H1 (cell line): ENCODE measurements at regions not wholly inside any gene's neighbourhood (a gene's known extent, or its start where the extent isn't known, plus 50 kb on each side); places are given as distances from the start of the nearest gene placed in this dataset.

Experiments
- CTCF ChIA-PET: fragments of 300-600 bp; sonication (Branson Sonifier 250); formaldehyde crosslinking; loops from one replicate; lab custom pipeline; 2021; ENCODE audit not compliant: partially characterized antibody; lab: Charles Lee
- POLR2A ChIA-PET: fragments of 300-600 bp; sonication (Branson Sonifier 250); formaldehyde crosslinking; loops from one replicate; lab custom pipeline; 2021; ENCODE audit warnings: inconsistent platforms; ENCODE audit not compliant: partially characterized antibody; lab: Charles Lee
- DNase-seq, 2 experiments: peaks; one replicate each; pipeline versions ENCODE4 v3.0.0 to v3.0.0-alpha.2; 2010 to 2022; ENCODE audit warnings: low spot score in 2 of 2, low read depth in 1 of 2, mixed read lengths in 1 of 2
- FAIRE-seq: peaks from 2 replicates; lab custom pipeline; 2011; peaks lifted over from hg19 to GRCh38; lab: Jason Lieb, UNC
- H2AFZ ChIP-seq: 2 replicates; pipeline ENCODE4 v1.8.1; 2012; ENCODE audit warnings: low read length, inconsistent platforms
- H2AK5ac ChIP-seq: 2 replicates; pipeline ENCODE4 v1.6.1; 2013; ENCODE audit warnings: low read depth, low read length
- H2BK120ac ChIP-seq: replicated peaks from 2 replicates; pipeline ENCODE3; 2013; ENCODE audit warnings: low read depth, low read length, inconsistent platforms
- H2BK12ac ChIP-seq: 2 replicates; pipeline ENCODE4 v1.6.1; 2013; ENCODE audit warnings: low read depth, low read length
- H2BK15ac ChIP-seq: 2 replicates; pipeline ENCODE4 v1.6.1; 2013; ENCODE audit warnings: low read length
- H2BK20ac ChIP-seq: 2 replicates; pipeline ENCODE4 v1.6.1; 2013; ENCODE audit warnings: low read length
- H2BK5ac ChIP-seq: 2 replicates; pipeline ENCODE4 v1.6.1; 2013; ENCODE audit warnings: low read depth, low read length
- H3K14ac ChIP-seq: 2 replicates; pipeline ENCODE4 v1.6.1; 2013; ENCODE audit warnings: inconsistent platforms; ENCODE audit not compliant: insufficient read length
- H3K18ac ChIP-seq: 2 replicates; pipeline ENCODE4 v1.6.1; 2013; ENCODE audit warnings: low read length; ENCODE audit errors: extremely low read depth
- H3K23ac ChIP-seq: 2 replicates; pipeline ENCODE4 v1.6.1; 2013; ENCODE audit warnings: inconsistent platforms; ENCODE audit not compliant: insufficient read length
- H3K23me2 ChIP-seq: 2 replicates; pipeline ENCODE4 v1.6.1; 2013; ENCODE audit warnings: low read depth, low read length
- H3K27ac ChIP-seq: 2 replicates; pipeline ENCODE4 v1.6.1; 2011; ENCODE audit warnings: low read depth, low read length, inconsistent platforms
- H3K27me3 ChIP-seq, 4 experiments: replicated peaks in 1 of 4; 1 replicate in 1 of 4; 2 replicates in 3 of 4; pipeline versions ENCODE4 v1.6.1 to v1.8.1; 2011 to 2013; ENCODE audit warnings: low read length in 3 of 4, mild to moderate bottlenecking in 3 of 4, inconsistent platforms in 2 of 4, mixed read lengths in 2 of 4, moderate library complexity in 1 of 4; ENCODE audit not compliant: control insufficient read depth in 3 of 4, insufficient read depth in 3 of 4; ENCODE audit errors: extremely low read depth in 1 of 4
- H3K36me3 ChIP-seq, 4 experiments: 2 replicates each; pipeline versions ENCODE4 v1.6.1 to v1.8.1; 2011 to 2013; ENCODE audit warnings: mild to moderate bottlenecking in 4 of 4, low read length in 3 of 4, moderate library complexity in 2 of 4, control low read depth in 1 of 4, inconsistent platforms in 1 of 4; ENCODE audit not compliant: insufficient read depth in 4 of 4, control insufficient read depth in 2 of 4
- H3K4ac ChIP-seq: replicated peaks from 2 replicates; pipeline ENCODE3; 2013; ENCODE audit warnings: low read length, low read depth, mixed read lengths, inconsistent platforms; ENCODE audit not compliant: insufficient read length
- H3K4me1 ChIP-seq, 4 experiments: replicated peaks in 1 of 4; 1 replicate in 1 of 4; 2 replicates in 3 of 4; pipeline versions ENCODE4 v1.6.1 to v1.8.1; 2011 to 2013; ENCODE audit warnings: low read length in 3 of 4, inconsistent platforms in 2 of 4, mixed read lengths in 1 of 4; ENCODE audit not compliant: insufficient read depth in 4 of 4, control insufficient read depth in 3 of 4
- H3K4me2 ChIP-seq, 2 experiments: 2 replicates each; pipeline versions ENCODE4 v1.6.1 to v1.8.1; 2011 to 2013; ENCODE audit warnings: low read depth in 2 of 2, low read length in 2 of 2, control low read depth in 1 of 2, inconsistent platforms in 1 of 2, mild to moderate bottlenecking in 1 of 2; ENCODE audit not compliant: insufficient read depth in 1 of 2
- H3K4me3 ChIP-seq, 4 experiments: fragments of 200-600, 300-600 bp in 1 of 4; sonication (generic), shearing (Covaris generic), sonication (Bioruptor Twin) in 1 of 4; 2 replicates each; pipeline versions ENCODE4 v1.5.1 to v1.8.1; 2011 to 2016; ENCODE audit warnings: low read length in 4 of 4, low read depth in 3 of 4, control low read depth in 2 of 4, inconsistent platforms in 2 of 4, mild to moderate bottlenecking in 2 of 4, mixed read lengths in 1 of 4, moderate library complexity in 1 of 4; ENCODE audit not compliant: insufficient read depth in 2 of 4; ENCODE audit errors: extremely low read depth in 1 of 4
- H3K56ac ChIP-seq: replicated peaks from 2 replicates; pipeline ENCODE3; 2013; ENCODE audit warnings: low read depth, mild to moderate bottlenecking, mixed read lengths, low read length, inconsistent platforms; ENCODE audit not compliant: insufficient read length
- H3K79me1 ChIP-seq: 2 replicates; pipeline ENCODE4 v1.6.1; 2013; ENCODE audit warnings: low read depth, low read length, control low read depth
- H3K79me2 ChIP-seq, 2 experiments: 2 replicates each; pipeline versions ENCODE4 v1.6.1 to v1.8.1; 2012 to 2013; ENCODE audit warnings: low read length in 2 of 2, mild to moderate bottlenecking in 2 of 2, inconsistent platforms in 1 of 2; ENCODE audit not compliant: insufficient read depth in 2 of 2, control insufficient read depth in 1 of 2
- H3K9ac ChIP-seq, 4 experiments: replicated peaks in 1 of 4; 1 replicate in 1 of 4; 2 replicates in 3 of 4; pipeline versions ENCODE4 v1.6.1 to v1.8.1; 2011 to 2013; ENCODE audit warnings: low read depth in 3 of 4, low read length in 3 of 4, control low read depth in 2 of 4, mild to moderate bottlenecking in 2 of 4, moderate library complexity in 2 of 4, inconsistent platforms in 1 of 4; ENCODE audit errors: extremely low read depth in 1 of 4
- H3K9me3 ChIP-seq, 2 experiments: 2 replicates each; pipeline versions ENCODE4 v1.6.1 to v1.8.1; 2012 to 2013; ENCODE audit warnings: mild to moderate bottlenecking in 2 of 2, moderate library complexity in 2 of 2, control low read depth in 1 of 2, inconsistent platforms in 1 of 2, low read depth in 1 of 2, low read length in 1 of 2, mixed read lengths in 1 of 2; ENCODE audit not compliant: insufficient read depth in 2 of 2
- H4K20me1 ChIP-seq, 2 experiments: replicated peaks in 1 of 2; 2 replicates each; pipeline versions ENCODE3 to v1.8.1; 2011 to 2013; ENCODE audit warnings: inconsistent platforms in 2 of 2, low read length in 2 of 2, mild to moderate bottlenecking in 1 of 2; ENCODE audit not compliant: insufficient read depth in 2 of 2, control insufficient read depth in 1 of 2
- H4K5ac ChIP-seq: 2 replicates; pipeline ENCODE4 v1.6.1; 2013; ENCODE audit warnings: low read length, low read depth, mixed read lengths, inconsistent platforms; ENCODE audit not compliant: insufficient read length
- H4K8ac ChIP-seq: 2 replicates; pipeline ENCODE4 v1.8.0; 2013; ENCODE audit warnings: mild to moderate bottlenecking, moderate library complexity, low read length, inconsistent platforms; ENCODE audit not compliant: insufficient read depth; ENCODE audit errors: extremely low read depth
- H4K91ac ChIP-seq: replicated peaks from 2 replicates; pipeline ENCODE3; 2013; ENCODE audit warnings: low read length, mixed read lengths, inconsistent platforms; ENCODE audit not compliant: insufficient read length
- CEBPB ChIP-seq: IDR thresholded peaks from 2 replicates; pipeline ENCODE4 v1.6.1; 2012; ENCODE audit warnings: low read depth, low read length
- EP300 ChIP-seq, 2 experiments: IDR thresholded peaks; 1 replicate in 1 of 2; 2 replicates in 1 of 2; pipeline ENCODE4 v1.6.1; 2011 to 2012; ENCODE audit warnings: low read depth in 2 of 2, low read length in 2 of 2, mild to moderate bottlenecking in 2 of 2, borderline replicate concordance in 1 of 2, inconsistent platforms in 1 of 2, moderate library complexity in 1 of 2
- MAX ChIP-seq: IDR thresholded peaks from 2 replicates; pipeline ENCODE4 v1.6.1; 2012; ENCODE audit warnings: inconsistent platforms
- NANOG ChIP-seq: IDR thresholded peaks from 2 replicates; pipeline ENCODE4 v1.6.1; 2011; ENCODE audit warnings: low read length, low read depth, mild to moderate bottlenecking, inconsistent platforms; ENCODE audit not compliant: insufficient read depth, poor library complexity, severe bottlenecking
- SIRT6 ChIP-seq: IDR thresholded peaks from one replicate; pipeline ENCODE4 v1.7.1; 2012; ENCODE audit warnings: low read length, inconsistent platforms
- WGBS, 2 experiments: shearing (Covaris generic) in 1 of 2; methylation state at CpG; one replicate each; pipeline versions ENCODE4 v1.1.6 to v1.1.7; 2013 to 2015; ENCODE audit warnings: low lambda C conversion rate in 2 of 2, mixed read lengths in 2 of 2, inconsistent platforms in 1 of 2, low coverage in 1 of 2, missing lambda C conversion rate in 1 of 2; ENCODE audit not compliant: insufficient replicate concordance in 2 of 2, insufficient coverage in 1 of 2, insufficient read length in 1 of 2; ENCODE audit errors: extremely low coverage in 1 of 2, missing lambda C conversion rate in 1 of 2; 5-methylcytosine and 5-hydroxymethylcytosine counted together

GRCh38 chr13:24625331-24625731 lies 54.9 kb upstream of the ATP12A start:
- FAIRE-seq, result no peak
- Histone ChIP-seq H3K23ac (no peak overlapping the region), H2BK5ac (no peak overlapping the region), H3K56ac (no peak overlapping the region), H3K27me3 (peaks cover 0 to 5% (median 1%) of the 10 kb centered on the region in 4 experiments; a peak in 2 of 7 replicates), H4K91ac (no peak overlapping the region), H4K8ac (no peak overlapping the region), H2BK12ac (no peak overlapping the region), H3K4me2 (no peak overlapping the region), H3K4me1 (peaks cover 0 to 6% (median 2%) of the 10 kb centered on the region in 4 experiments; a peak in 3 of 7 replicates), H3K4ac (no peak overlapping the region), H2BK20ac (no peak overlapping the region), H2AK5ac (no peak overlapping the region), H3K36me3 (no peaks in the 10 kb centered on the region), H4K20me1 (no peaks in the 10 kb centered on the region), H3K79me2 (no peaks in the 10 kb centered on the region), H4K5ac (no peak overlapping the region), H3K9ac (no peak overlapping the region), H3K4me3 (no peak overlapping the region), H3K14ac (no peak overlapping the region), H3K27ac (no peak overlapping the region), H3K18ac (no peak overlapping the region), H2AFZ (0 out of 2 replicates have a peak overlapping the region, but pooled peaks have one; percentile 64), H3K9me3 (peaks cover 0 to 6% of the 10 kb centered on the region in 2 experiments; a peak in 1 of 4 replicates), H2BK15ac (no peak overlapping the region), H2BK120ac (no peak overlapping the region), H3K23me2 (no peaks in the 10 kb centered on the region), H3K79me1 (no peaks in the 10 kb centered on the region)
- 60% methylated on average over 3 of the region's 3 CpGs; no CpG with 5 or more reads in 1 of the 2 experiments for WGBS, 2 experiments
- ChIA-PET POLR2A (no interaction called here), CTCF (interaction anchor here (0.7 to 10.8 kb wide), 10 partner anchors 10 to 102 kb away, joined by 3 to 141 read pairs (median 4); no protein-coding TSS in a partner anchor)
- no peak for DNase-seq
- TF ChIP-seq MAX, result no peak
- TF ChIP-seq EP300 (IDR thresholded peaks at IDR 0.05; ENCODE audit: borderline replicate concordance in 1 of 2, low read depth in 2 of 2, low read length in 2 of 2), result no peak
- TF ChIP-seq CEBPB, result no peak
- no peak for TF ChIP-seq NANOG
- no peak for TF ChIP-seq SIRT6
